Prostate gland (tissue), 2 donors: ENCODE measurements at regions not wholly inside any gene's neighbourhood (a gene's known extent, or its start where the extent isn't known, plus 50 kb on each side); places are given as distances from the start of the nearest gene placed in this dataset.

Experiments used
- POLR2A ChIP-seq: fragments of 450-650 bp; IDR thresholded peaks from one replicate; pipeline ENCODE4 v1.6.1; 2016; ENCODE audit warnings: antibody characterized with exemption, mild to moderate bottlenecking
- POLR2AphosphoS5 ChIP-seq: sonication (generic); formaldehyde crosslinking; IDR thresholded peaks from one replicate; pipeline ENCODE4 v1.6.1; 2017; ENCODE audit warnings: antibody characterized with exemption
- TF ChIP-seq, protein P1 (sequence below), 4 experiments: fragments of 200-600 bp in 2 of 4; fragments of 450-650 bp in 2 of 4; sonication (generic) in 2 of 4; IDR thresholded peaks; 1 replicate in 3 of 4; 2 replicates in 1 of 4; pipeline ENCODE4 v1.5.1; 2016 to 2019; ENCODE audit warnings: antibody characterized with exemption in 4 of 4, mild to moderate bottlenecking in 2 of 4, moderate library complexity in 2 of 4

DNA sequence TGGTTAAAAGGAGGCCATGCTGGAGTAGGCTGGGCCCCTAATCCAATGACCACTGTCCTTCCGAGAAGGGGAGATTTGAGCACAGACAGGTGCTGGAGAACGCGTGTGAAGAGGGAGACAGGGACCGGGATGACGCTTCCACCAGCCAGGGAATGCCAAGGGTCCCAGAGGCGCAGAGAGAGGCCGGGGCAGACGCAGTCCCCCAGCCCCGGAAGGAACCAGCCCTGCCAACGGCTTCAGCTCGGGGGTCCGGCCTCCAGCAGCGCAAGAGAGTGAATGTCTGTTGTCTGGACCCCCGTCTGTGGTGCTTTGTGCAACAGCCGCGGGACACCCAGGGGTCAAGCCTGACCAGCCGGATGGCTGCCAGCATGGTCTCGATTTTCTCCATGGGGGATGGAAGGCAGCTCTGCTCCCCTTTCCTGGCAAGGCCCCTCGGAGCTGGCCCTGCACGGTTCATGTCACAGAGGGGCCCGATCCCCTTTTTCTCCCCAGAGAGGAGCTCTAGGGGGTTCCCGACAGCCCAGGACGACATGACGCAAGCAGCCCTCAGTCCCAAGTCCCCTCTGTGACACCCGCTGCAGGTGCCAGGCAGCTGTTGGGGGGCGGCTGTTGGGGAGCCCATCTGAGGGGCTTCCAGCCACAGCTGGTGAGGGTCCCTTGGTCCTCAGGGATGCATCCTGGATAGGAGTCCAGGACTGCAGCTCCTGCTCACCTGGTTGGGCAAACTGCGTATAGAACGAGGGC is 73.5 kb downstream of the SIK1 start:
- TF ChIP-seq, protein P1, sequence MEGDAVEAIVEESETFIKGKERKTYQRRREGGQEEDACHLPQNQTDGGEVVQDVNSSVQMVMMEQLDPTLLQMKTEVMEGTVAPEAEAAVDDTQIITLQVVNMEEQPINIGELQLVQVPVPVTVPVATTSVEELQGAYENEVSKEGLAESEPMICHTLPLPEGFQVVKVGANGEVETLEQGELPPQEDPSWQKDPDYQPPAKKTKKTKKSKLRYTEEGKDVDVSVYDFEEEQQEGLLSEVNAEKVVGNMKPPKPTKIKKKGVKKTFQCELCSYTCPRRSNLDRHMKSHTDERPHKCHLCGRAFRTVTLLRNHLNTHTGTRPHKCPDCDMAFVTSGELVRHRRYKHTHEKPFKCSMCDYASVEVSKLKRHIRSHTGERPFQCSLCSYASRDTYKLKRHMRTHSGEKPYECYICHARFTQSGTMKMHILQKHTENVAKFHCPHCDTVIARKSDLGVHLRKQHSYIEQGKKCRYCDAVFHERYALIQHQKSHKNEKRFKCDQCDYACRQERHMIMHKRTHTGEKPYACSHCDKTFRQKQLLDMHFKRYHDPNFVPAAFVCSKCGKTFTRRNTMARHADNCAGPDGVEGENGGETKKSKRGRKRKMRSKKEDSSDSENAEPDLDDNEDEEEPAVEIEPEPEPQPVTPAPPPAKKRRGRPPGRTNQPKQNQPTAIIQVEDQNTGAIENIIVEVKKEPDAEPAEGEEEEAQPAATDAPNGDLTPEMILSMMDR (IDR thresholded peaks at IDR 0.05) = no peak
- TF ChIP-seq POLR2A (no peak), POLR2AphosphoS5 (no peak)
